Inflammatory macrophage treated with lipopolysaccharide for 1 hour (primary cell): ENCODE measurements at regions not wholly inside any gene's neighbourhood (a gene's known extent, or its start where the extent isn't known, plus 50 kb on each side); places are given as distances from the start of the nearest gene placed in this dataset.

Experiments used
- DNase-seq, 2 donors: peaks; one replicate each; pipeline ENCODE4 v3.0.0-alpha.2; 2020 to 2022

GRCh38 chr19:16022681-16023080, 53.6 kb upstream of the TPM4 start:
- DNase-seq, result no peak

GRCh38 chr19:16023146-16023915, 53.0 kb upstream of the TPM4 start:
- DNase-seq, result no peak

GRCh38 chr19:16024266-16025107, 51.8 kb upstream of the TPM4 start:
- DNase-seq, result no peak

GRCh38 chr19:16025108-16026101, 50.9 kb upstream of the TPM4 start:
- peak; percentile 36 to 48 for DNase-seq

- DNase-seq, result no peak
Observed at GRCh38 chr19:16026131-16026530, 50.2 kb upstream of the TPM4 start.
